Aorta (tissue), 5 donors: ENCODE measurements at regions not wholly inside any gene's neighbourhood (a gene's known extent, or its start where the extent isn't known, plus 50 kb on each side); places are given as distances from the start of the nearest gene placed in this dataset.
"Not testable (repeated sequence)": the region's sequence is repeated elsewhere in the genome, so short reads cannot be mapped to it uniquely, and the experiment has no call there.

Source experiments
- ATAC-seq: fragments of 200-7000 bp; cut with Tn5 transposase; one replicate; pipeline ENCODE4 v1.9.1; 2022; ENCODE audit warnings: moderate library complexity; ENCODE audit not compliant: low FRiP score
- DNase-seq, 2 donors: peaks; one replicate each; pipeline ENCODE4 v3.0.0-alpha.2; 2020
- H3K27ac ChIP-seq, 2 donors: one replicate each; pipeline ENCODE4 v1.5.1; 2013; ENCODE audit warnings: low read length in 2 of 2, mild to moderate bottlenecking in 2 of 2, moderate library complexity in 2 of 2, control low read depth in 1 of 2, inconsistent platforms in 1 of 2, low read depth in 1 of 2
- H3K27me3 ChIP-seq, 2 donors: one replicate each; pipeline ENCODE4 v1.6.1; 2013; ENCODE audit warnings: control low read depth in 1 of 2, low read length in 1 of 2, mild to moderate bottlenecking in 1 of 2, moderate library complexity in 1 of 2; ENCODE audit not compliant: insufficient read depth in 2 of 2, control insufficient read depth in 1 of 2
- H3K36me3 ChIP-seq, 2 donors: one replicate each; pipeline ENCODE4 v1.6.1; 2013; ENCODE audit warnings: control low read depth in 1 of 2, low read length in 1 of 2, mild to moderate bottlenecking in 1 of 2; ENCODE audit not compliant: insufficient read depth in 2 of 2, control insufficient read depth in 1 of 2
- H3K4me1 ChIP-seq, 2 donors: one replicate each; pipeline ENCODE4 v1.6.1; 2013; ENCODE audit warnings: low read length in 2 of 2, control low read depth in 1 of 2, mild to moderate bottlenecking in 1 of 2, moderate library complexity in 1 of 2; ENCODE audit not compliant: insufficient read depth in 2 of 2, control insufficient read depth in 1 of 2
- H3K4me3 ChIP-seq, 2 donors: one replicate each; pipeline ENCODE4 v1.5.1; 2013; ENCODE audit warnings: low read length in 2 of 2, control low read depth in 1 of 2, mild to moderate bottlenecking in 1 of 2
- H3K9me3 ChIP-seq: one replicate; pipeline ENCODE4 v1.6.1; 2013; ENCODE audit warnings: mild to moderate bottlenecking, low read length; ENCODE audit not compliant: control insufficient read depth
- WGBS, 2 donors: extraction: QIAGEN DNeasy Blood & Tissue Kit; methylation state at CpG; one replicate each; pipeline ENCODE4 v1.1.7; 2013; 5-methylcytosine and 5-hydroxymethylcytosine counted together
- intact Hi-C, 2 donors: fragments of 100-400 bp; cut with DNase I; formaldehyde crosslinking; loops; one replicate each; pipeline versions ENCODE4 v1.14.2 to v1.15.0; 2022
- donor health status: healthy with polysubstance abuse.
- donor health status: Bipolar disorder and iron deficiency.
- donor health status: DM: no; HTN: no; CAD: no.
- donor health status: DM: no; HTN: no; CAD: no.
- donor health status: DM: yes; HTN: yes; CAD: no.

DNA sequence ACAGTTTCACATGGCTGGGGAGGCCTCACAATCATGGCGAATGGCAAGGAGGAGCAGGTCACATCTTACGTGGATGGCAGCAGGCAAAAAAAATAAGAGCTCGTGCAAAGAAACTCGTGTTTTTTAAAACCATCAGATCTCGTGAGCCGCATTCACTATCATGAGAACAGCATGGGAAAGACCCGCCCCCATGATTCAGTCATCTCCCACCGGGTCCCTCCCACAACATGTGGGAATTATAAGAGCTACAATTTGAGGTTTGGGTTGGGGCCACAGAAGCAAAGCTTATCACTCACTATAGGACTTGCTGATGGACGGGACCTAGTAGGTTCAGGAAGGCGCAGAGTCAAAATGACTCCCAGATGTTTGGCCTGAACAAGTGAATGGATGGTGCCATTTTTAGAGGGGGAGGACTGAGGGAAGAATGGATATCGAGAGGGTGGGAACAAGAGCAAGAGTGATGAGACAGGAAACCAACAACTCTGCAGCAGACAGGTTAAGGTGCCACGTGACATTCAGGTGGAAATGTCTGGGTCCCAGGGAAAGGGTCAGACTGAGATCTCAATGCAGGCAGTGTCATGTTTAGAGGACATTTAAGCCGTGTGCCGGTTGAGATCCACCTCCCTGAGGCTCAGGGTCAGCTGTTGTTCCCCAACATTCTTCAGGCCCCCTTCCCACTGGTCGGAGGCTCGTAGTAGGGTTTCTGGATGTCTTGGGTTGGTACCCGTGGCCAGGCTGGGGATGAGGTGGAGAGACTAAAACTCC lies 85.7 kb downstream of the MYCN start:
- ATAC-seq (no peak), DNase-seq (no peak)
- no peak overlapping the region for H3K27ac ChIP-seq
- WGBS, 2 donors, result 64 to 70% methylated on average over 17 of the region's 17 CpGs
- no peaks in the 10 kb centered on the region for H3K27me3 ChIP-seq
- H3K9me3 ChIP-seq, result no peaks in the 10 kb centered on the region
- H3K4me3 ChIP-seq, result no peak overlapping the region
- H3K36me3 ChIP-seq, result no peaks in the 10 kb centered on the region
- intact Hi-C loops, result loop anchor here in 1 of 2 donors (2.0 kb wide), 1 partner anchor 367 kb away; no protein-coding TSS in a partner anchor
- H3K4me1 ChIP-seq, result no peaks in the 10 kb centered on the region

GRCh38 chr2:16025211-16025875 lies 85.0 kb downstream of the MYCN start:
- WGBS, 2 donors, result 64 to 73% methylated on average over 8 of the region's 8 CpGs
- Histone ChIP-seq H3K27me3 (peaks cover 0 to 2% of the 10 kb centered on the region in 2 donors), H3K4me3 (no peak overlapping the region), H3K4me1 (no peaks in the 10 kb centered on the region), H3K27ac (no peak overlapping the region), H3K36me3 (no peaks in the 10 kb centered on the region), H3K9me3 (no peaks in the 10 kb centered on the region)
- DNase-seq (no peak), ATAC-seq (no peak)
- intact Hi-C loops, result no loop called here

DNA sequence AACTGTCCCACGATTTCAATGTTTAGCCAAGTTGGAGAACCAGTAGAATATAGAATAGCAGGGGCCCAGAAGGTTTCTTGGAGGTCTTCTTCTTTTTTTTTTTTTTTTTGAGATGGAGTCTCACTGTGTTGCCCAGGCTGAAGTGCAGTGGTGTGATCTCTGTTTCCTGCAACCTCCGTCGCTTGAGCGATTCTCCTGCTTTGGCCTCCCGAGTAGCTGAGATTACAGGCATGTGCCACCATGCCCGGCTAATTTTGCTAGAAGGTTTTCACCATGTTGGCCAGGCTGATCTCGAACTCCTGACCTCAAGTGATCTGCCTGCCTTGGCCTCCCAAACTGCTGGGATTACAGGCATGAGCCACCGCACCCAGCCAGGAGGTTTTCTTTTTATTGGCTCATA lies 84.3 kb downstream of the MYCN start:
- H3K27me3 ChIP-seq, H3K36me3 ChIP-seq, H3K9me3 ChIP-seq, ATAC-seq, intact Hi-C loops, H3K4me1 ChIP-seq, DNase-seq, H3K4me3 ChIP-seq, H3K27ac ChIP-seq: not testable (repeated sequence)
- WGBS, 2 donors, result 79 to 90% methylated on average over 8 of the region's 8 CpGs

DNA sequence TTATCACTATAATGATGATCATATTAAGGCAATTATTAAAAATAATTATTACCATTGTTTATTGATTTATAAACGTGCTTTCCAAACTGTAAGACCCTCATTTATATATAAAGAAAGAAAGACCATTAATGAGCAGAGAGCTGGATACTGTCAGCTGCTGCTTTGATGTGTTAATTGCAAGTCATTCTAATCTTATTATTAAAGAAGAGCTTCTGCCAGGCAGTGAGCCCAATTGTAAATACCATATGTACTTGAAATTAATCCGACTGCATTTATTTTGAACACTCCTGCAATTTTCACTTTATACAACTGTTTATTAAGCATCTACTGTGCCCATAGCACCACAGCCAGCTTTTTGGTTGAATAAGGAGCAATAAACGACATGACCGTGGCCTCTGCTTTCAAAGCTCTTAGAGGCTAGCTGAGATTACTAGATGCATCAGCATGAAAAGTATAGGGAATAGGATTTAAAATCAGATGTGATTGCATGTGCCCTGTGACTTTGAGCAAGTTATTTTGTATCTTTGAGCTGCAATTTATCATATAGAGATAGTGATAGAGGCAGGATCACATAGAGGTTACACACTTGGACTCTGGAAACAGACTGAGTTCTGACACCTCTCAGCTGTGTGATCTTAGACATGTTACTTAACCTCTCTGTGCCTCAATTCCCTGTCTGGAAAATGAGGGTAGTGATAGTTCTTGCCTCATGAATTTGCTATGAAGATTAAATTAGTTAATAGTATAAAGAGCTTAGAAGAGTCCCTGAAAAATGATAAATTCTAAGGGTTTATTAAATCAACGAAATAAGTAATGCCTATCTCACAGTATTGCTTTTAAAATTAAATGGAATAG lies 83.4 kb downstream of the MYCN start:
- H3K4me1 ChIP-seq, result no peaks in the 10 kb centered on the region
- H3K4me3 ChIP-seq, result no peak overlapping the region
- no peaks in the 10 kb centered on the region for H3K9me3 ChIP-seq
- peaks cover 1 to 3% of the 10 kb centered on the region in 2 donors for H3K27me3 ChIP-seq
- no peak for ATAC-seq
- 67 to 68% methylated on average over 5 of the region's 5 CpGs for WGBS, 2 donors
- DNase-seq, result no peak
- H3K36me3 ChIP-seq, result no peaks in the 10 kb centered on the region
- H3K27ac ChIP-seq, result no peak overlapping the region
- intact Hi-C loops, result no loop called here

- Histone ChIP-seq H3K4me3 (no peak overlapping the region), H3K36me3 (no peaks in the 10 kb centered on the region), H3K9me3 (no peaks in the 10 kb centered on the region), H3K27ac (no peak overlapping the region), H3K4me1 (no peaks in the 10 kb centered on the region), H3K27me3 (peaks cover 2 to 3% of the 10 kb centered on the region in 2 donors)
- ATAC-seq (no peak), DNase-seq (no peak)
- 57 to 58% methylated on average over 6 of the region's 6 CpGs for WGBS, 2 donors
- intact Hi-C loops, result no loop called here
Observed at GRCh38 chr2:16022548-16023240, 82.3 kb downstream of the MYCN start.

DNA sequence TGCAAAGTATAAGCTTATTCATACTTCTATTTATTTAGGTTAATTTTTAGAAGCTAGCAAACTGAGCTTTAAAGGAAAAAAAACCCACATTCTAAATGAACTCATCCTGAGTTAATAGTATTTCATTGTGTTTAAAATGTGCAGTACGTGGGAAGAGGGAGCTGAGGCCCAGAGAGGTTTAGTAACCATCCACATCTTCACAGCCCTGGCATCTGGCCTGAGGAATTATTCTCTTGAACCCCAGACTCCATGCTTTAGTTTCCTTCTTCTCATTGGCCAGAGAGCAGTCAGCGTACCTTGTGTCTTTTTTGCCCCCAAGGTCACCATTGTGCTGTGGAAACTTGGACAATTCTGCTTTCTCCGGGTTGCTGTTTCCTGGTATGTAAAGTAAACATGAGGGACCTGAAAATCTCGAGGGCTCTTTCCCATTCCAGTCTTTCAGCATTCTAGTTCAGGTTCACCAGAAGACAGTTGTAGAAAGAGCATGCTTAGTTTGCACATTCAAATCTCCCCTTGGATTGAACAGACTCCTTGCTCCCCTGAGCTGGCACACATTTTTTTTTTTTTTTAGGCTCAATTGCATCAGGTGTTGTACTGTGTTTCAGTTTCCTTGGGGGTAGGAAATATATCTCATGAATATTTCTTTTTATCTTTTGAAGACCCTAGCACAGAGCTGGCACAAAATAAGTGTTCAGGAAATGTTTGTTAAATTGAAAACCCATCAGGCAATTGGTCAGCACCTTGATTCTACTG lies 81.4 kb downstream of the MYCN start:
- Histone ChIP-seq H3K27ac (no peak overlapping the region), H3K4me1 (no peaks in the 10 kb centered on the region), H3K36me3 (no peaks in the 10 kb centered on the region), H3K27me3 (peaks cover 2 to 3% of the 10 kb centered on the region in 2 donors), H3K4me3 (no peak overlapping the region), H3K9me3 (no peaks in the 10 kb centered on the region)
- DNase-seq, result no peak
- intact Hi-C loops, result no loop called here
- no peak for ATAC-seq
- 32 to 35% methylated on average over 4 of the region's 4 CpGs for WGBS, 2 donors

DNA sequence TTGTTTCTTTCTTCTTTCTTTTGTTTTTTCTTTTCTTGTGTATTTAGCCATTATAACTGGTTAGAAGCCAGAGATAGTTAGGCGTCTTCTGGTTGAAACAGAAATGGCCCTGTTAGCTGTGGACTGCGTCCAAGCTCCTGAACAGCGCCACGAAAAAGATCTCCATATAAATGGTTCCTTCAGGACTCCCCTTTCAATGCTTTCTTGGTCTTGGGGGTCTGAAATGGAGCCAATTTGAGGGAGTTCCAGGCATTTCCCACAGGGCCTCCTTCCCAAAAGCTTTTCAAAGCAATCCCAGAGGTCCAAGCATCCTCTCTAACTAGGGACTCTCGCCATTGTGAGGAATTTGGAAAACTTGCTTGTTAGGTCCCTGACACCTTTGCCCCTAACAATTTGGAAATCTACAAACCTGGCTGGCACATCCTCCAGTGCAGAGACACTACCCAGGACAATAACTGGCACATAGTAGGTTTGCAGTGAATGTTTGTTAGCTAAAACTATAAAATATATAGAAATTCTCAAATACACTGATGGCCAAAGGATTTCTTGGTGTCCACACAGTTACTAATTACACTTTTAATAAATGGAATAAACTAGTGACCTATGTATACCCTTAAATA lies 80.1 kb downstream of the MYCN start:
- intact Hi-C loops, result no loop called here
- Histone ChIP-seq H3K4me3 (no peak overlapping the region), H3K4me1 (no peaks in the 10 kb centered on the region), H3K27ac (no peak overlapping the region), H3K9me3 (no peaks in the 10 kb centered on the region), H3K36me3 (no peaks in the 10 kb centered on the region), H3K27me3 (peaks cover 2 to 3% of the 10 kb centered on the region in 2 donors)
- no peak for DNase-seq
- WGBS, 2 donors, result 45 to 48% methylated on average over 5 of the region's 5 CpGs
- ATAC-seq, result no peak
